Activated CD4-positive, alpha-beta T cell treated with anti-CD3 and anti-CD28 coated beads for 24 hours (primary cell): ENCODE measurements at regions not wholly inside any gene's neighbourhood (a gene's known extent, or its start where the extent isn't known, plus 50 kb on each side); places are given as distances from the start of the nearest gene placed in this dataset.
"Not testable (repeated sequence)": the region's sequence is repeated elsewhere in the genome, so short reads cannot be mapped to it uniquely, and the experiment has no call there.

Source experiments
- DNase-seq, 2 donors: peaks; one replicate each; pipeline ENCODE4 v3.0.0-alpha.2; 2020; ENCODE audit warnings: low read depth in 2 of 2

DNA sequence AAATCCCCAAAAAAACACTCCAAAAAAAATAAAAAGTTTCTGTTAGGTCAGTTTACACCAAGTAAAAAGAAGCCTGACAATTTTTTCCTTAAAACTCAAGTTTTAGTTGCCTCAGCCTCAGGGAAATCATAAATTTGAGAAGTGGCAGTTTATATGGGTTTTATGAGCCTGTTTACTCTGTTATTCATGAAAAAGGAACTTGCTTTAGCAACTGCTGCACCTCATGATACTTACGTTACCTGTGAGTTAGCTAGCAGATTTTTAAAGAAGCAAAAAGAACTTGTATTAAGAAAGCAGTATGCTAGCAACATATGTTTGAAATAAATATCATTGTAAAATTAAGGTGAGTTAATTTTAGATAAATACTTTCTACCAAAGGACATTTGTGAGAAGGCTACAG lies 1264.5 kb upstream of the PHF14 start:
- no peak for DNase-seq

GRCh38 chr7:9711259-9711918 lies 1262.3 kb upstream of the PHF14 start:
- DNase-seq, result no peak

- no peak for DNase-seq
Observed at GRCh38 chr7:9718071-9718661, 1255.5 kb upstream of the PHF14 start.

DNA sequence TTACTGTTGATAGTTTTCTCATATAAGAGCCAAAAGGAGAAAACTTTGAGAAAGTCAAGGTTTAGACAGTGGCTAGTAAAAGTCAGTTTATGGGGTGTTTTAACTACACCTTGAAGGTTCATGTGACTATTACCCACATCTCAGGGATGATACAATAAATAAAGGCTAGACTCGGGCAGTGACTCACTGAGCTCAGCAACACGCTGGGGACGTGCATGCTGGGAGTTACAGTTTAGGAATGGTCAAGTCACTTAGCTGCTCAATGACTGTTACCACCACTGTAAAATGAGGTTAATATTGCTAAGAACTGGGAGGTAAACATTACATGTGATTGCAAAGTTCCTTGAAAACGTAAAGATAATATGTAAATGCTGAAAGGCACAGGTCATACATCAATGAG lies 1254.4 kb upstream of the PHF14 start:
- DNase-seq, result no peak

DNA sequence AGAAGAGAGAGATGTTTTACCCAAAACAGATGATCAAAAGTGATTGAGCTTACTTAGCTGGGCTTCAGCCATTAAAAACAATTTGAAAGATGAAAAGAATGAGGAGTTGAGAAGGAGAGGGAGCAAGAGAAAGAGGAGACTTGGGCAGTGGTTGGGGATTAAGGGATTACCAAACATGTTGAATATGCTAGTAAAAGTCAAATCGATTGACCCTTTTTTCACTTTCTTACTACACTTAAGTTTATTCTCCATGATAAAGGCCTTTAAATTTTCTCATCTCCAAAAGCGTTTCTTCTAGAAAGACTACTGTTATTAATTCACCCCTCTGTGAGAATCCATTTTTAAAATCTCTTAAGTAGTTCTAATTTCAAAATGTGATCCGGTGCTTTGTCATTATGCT lies 1254.0 kb upstream of the PHF14 start:
- DNase-seq, result no peak

- not testable (repeated sequence) for DNase-seq
Observed at GRCh38 chr7:9725940-9726663, 1247.6 kb upstream of the PHF14 start.

GRCh38 chr7:9726811-9727210 lies 1246.9 kb upstream of the PHF14 start:
- DNase-seq, result not testable (repeated sequence)

- not testable (repeated sequence) for DNase-seq
Observed at GRCh38 chr7:9727467-9727869, 1246.2 kb upstream of the PHF14 start.

GRCh38 chr7:9728014-9728657 lies 1245.5 kb upstream of the PHF14 start:
- DNase-seq, result not testable (repeated sequence)

DNA sequence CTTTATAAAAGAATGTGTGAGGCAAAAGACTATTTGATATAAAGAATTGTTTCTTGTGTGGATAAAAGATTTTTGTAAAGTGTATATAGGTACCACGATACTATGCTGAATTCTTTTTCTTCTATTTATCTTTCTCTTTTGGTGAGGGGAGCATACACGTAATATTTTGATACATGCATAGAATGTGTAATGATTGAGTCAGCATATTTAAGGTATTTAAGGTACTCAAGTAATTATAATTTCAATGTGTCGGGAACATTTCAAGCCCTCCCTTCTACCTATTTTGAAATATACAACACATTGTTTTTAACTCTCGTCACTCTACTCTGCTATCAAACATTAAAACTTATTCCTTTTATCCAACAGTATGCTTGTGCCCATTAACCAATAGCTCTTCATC lies 1221.6 kb upstream of the PHF14 start:
- DNase-seq, result no peak

GRCh38 chr7:9761224-9761623 lies 1212.4 kb upstream of the PHF14 start:
- DNase-seq, result no peak

DNA sequence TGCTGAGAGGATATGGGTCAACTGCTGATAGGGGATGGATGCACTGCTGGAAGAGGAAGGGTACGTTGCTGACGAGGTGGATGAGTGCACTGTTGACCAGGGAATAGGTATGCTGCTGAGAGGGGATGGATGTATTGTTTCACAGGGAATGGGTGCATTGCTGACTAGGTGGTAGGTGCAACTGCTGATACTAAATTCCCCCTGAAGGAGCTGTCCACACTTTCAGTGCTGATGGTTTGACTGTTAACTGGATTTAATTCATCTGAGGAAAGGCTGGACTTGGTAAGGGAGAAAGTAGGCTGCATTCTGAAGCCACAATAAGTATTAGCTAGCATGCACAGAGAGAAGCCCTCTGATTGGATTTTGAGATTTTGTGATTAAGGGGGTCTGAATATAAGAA lies 1196.8 kb upstream of the PHF14 start:
- no peak for DNase-seq

GRCh38 chr7:9778367-9778766 lies 1195.3 kb upstream of the PHF14 start:
- DNase-seq, result no peak

DNA sequence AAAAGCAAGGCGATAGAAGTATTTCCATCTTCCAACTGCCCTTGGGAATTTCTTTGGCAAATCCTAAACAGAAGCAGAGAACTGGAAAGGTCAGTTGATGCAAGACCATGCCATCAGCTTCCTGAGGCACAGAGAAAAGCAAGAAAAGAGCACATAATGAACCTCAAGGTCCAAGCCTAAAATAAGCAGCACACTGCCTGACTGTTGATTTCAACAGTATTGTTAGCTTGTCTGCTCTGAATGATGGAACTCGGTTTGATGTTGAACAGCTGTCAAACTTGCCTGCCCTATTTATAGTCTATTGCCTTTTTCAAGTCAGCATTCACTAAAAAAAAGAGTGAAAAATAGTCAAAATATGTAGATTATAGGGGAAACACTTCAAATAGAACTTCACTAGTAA lies 1192.0 kb upstream of the PHF14 start:
- no peak for DNase-seq

- no peak for DNase-seq
Observed at GRCh38 chr7:9782275-9782674, 1191.4 kb upstream of the PHF14 start.

GRCh38 chr7:9785211-9785610 lies 1188.5 kb upstream of the PHF14 start:
- no peak for DNase-seq

GRCh38 chr7:9796241-9796640 lies 1177.4 kb upstream of the PHF14 start:
- no peak for DNase-seq

DNA sequence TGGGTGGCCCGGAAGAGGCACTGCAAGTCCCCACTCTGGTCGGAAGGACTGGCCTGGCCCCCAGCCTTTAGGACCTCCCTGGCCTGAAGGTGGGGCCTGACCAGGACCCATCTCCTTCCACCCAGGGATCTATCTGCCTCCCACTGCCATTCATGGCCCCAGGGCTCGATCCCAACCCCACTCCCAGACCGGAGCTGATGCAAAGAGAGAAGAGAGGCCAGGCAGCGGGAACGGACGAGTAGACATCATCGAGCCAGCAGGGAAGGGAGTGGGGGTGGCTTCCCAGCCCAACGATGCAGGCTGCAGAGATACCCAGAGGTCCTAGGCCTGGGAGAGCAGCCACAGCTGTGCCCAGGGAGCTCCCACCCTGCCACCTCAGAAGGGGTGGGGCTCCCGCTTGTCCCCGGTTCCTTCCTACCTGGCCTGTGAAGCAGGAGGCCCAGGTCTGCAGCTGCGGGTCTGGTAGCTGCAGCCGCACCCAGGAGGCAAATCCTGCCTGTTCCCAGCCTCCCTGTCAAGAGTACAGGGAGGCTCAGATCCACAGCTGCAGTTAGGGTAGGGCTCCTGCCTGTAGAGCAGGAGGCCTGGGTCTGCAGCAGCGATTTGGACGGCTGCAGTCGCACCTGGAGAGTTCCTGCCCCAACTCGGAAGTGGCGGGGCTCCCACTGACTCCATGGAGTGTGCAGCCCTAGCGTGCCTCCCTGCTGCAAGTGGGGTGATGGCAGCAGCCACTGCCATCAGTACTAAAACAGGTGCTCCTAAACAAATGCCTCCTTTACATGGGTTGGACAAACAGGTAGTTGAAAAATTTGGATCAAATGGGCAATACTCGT lies 1151.0 kb upstream of the PHF14 start:
- DNase-seq, result no peak

- DNase-seq, result no peak
Observed at GRCh38 chr7:9835199-9835598, 1138.5 kb upstream of the PHF14 start.

GRCh38 chr7:9836671-9837070 lies 1137.0 kb upstream of the PHF14 start:
- DNase-seq, result no peak

DNA sequence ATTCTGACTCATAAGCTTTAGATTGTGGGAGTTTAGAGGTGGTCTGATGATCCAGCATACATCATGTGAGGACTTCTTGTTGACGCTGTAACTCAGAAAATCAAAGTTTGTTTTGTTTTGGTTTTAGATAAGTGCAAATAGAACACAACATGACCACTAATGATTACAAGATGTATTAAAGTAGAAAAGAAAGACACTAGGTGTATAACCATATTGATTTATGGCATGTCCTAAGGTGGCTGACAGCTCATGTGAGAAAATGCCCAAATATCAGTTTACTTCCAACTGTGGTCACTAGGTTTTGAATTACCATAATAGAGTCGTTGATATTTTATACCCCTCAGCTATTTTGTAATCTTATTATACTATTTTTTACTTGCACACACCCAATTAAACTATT lies 1131.4 kb upstream of the PHF14 start:
- DNase-seq, result no peak

- DNase-seq, result no peak
Observed at GRCh38 chr7:9846902-9847301, 1126.8 kb upstream of the PHF14 start.
